AG09319 (cell line): ENCODE measurements at regions not wholly inside any gene's neighbourhood (a gene's known extent, or its start where the extent isn't known, plus 50 kb on each side); places are given as distances from the start of the nearest gene placed in this dataset.

Experiments used
- DNase-seq: peaks from one replicate; pipeline ENCODE4 v3.0.0-alpha.2; 2010; ENCODE audit warnings: low read depth; ENCODE audit errors: extremely low read depth
- CTCF ChIP-seq: IDR thresholded peaks from 2 replicates; pipeline ENCODE4 v1.5.1; 2011; ENCODE audit warnings: low read depth, mild to moderate bottlenecking, inconsistent platforms, low read length, moderate library complexity

DNA sequence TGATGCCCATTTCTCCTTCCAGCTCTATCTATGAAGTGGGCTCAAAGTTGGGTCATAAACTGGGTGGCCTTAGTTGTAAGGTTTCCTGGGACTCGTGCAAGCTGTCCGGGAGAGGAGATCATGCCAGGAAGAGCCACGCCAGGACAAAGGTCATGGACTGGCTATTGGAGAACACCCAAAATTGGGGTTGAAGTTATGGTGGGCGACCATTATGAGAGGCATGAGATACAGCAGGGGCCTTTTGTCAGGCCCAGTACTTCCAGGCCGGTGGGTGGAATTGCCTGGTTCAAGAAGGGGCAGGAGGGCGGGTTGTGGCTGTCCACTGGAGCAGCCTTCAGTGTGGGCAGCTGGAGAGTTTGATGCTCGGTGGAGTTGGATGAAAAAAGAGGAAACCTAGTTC lies 225.1 kb upstream of the SSTR4 start:
- no peak for TF ChIP-seq CTCF
- DNase-seq = no peak

DNA sequence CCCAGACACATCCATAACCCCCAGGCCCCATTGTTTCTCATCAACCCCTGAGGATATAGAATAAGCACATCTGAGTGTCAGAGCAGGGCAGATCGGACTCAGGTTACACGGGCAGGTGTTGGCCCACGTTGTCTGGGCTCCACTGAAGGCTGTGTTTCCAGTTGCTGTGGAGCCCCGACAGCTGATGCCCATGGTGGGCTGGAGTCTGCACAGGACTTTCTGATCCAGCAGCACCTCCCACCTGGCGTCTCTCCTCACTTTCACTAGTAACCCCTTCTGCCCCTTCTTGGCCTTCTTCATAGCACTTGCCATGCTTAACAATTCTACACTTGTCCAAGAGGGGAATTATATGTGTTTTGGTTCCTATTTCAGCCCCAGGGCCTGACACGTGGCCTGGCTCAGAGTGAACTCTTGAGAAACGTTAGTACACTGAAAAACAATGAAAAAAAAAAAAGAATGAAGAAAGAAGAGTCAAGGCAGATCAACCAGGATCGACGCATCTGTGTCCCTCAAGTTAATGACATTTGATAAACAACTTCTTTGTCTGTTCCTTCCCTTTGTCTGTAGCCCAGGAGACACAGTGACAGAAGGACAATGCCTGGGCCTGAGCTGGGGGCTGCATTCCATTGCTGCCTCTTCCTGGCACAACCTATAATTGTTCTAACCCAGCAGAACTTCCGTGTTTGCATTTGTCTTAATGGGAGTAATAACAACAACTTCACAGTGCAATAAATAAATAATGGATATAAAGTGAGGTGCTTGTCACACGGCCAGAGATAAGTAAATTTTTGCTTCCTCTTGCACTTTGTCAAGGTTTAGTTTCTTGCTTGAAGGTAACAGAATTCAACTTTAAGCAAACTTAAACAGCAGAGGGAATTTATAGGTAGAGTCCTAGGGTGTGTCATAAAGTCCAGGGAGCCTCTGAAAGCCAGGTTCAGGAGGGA lies 224.2 kb upstream of the SSTR4 start:
- no peak for TF ChIP-seq CTCF
- DNase-seq = no peak

GRCh38 chr20:22814471-22815205 lies 220.5 kb upstream of the SSTR4 start:
- no peak for TF ChIP-seq CTCF
- no peak for DNase-seq

GRCh38 chr20:22815206-22815551 lies 219.9 kb upstream of the SSTR4 start:
- DNase-seq = no peak
- TF ChIP-seq CTCF = no peak

GRCh38 chr20:22815603-22816315 lies 219.4 kb upstream of the SSTR4 start:
- no peak for DNase-seq
- no peak for TF ChIP-seq CTCF

DNA sequence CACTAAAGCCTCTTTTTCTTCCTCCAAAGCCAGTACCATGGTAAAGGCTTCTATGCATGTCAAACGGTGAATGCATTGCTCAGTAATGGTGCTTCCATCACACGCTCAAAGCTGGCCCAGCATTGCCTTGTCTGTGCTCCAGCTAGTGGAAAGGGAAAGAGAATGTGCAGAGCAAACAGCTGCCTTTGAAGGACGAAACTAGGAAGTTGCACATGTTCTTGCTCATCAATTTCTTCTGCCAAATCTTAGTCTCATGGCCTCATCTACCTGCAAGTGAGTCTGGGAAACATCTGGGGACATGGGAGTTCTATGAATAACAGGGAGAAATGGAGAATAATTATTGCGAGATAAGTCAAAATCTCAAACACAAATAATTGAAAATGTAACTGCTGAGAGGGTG lies 216.5 kb upstream of the SSTR4 start:
- TF ChIP-seq CTCF = no peak
- no peak for DNase-seq

DNA sequence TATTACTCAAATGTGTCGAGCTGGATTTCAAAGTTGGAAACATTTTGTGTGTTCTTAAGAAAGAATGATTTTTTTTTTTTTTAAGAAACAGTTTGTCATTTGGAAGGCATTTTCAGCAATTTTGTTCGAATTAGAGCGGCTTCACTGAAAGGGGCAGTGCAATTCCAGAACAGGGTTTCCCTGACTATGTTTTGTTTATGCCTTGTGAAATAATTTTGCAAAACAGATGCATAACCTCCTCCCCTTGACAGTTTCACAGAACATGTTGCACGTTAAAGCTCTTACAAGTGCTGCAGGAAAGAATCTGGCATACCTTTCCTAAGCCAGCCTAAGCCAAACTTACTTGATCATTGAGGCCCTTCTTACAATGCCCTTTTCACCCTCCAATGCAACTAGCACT lies 216.0 kb upstream of the SSTR4 start:
- no peak for TF ChIP-seq CTCF
- no peak for DNase-seq
